ENCODE measurements at regions not wholly inside any gene's neighbourhood (a gene's known extent, or its start where the extent isn't known, plus 50 kb on each side); places are given as distances from the start of the nearest gene placed in this dataset.

DNA sequence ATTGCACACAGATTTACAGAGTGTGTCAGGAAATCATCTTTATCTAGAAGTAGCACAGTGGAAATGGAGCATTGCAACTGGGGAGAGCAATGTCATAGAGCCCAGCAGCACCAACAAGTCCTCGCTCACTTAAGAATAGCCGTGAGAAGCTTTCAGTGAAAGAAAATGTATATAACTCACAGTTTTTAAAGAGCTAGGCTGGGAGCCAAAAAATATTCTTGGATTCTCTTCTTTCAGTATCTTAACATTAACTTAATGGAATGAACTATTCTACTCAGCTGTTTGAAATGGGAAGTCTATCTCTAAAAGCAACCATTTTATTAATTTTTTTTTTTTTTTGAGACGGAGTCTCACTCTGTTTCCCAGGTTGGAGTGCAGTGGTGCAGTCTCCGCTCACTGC, 329.6 kb downstream of the COG6 start:
- no peaks in the 10 kb centered on the region for H3K4me1 ChIP-seq (ENCODE audit: insufficient read depth, low read length, severe bottlenecking)
- no peaks in the 10 kb centered on the region for H3K9me3 ChIP-seq (ENCODE audit: low read length)
- TF ChIP-seq, protein P1, sequence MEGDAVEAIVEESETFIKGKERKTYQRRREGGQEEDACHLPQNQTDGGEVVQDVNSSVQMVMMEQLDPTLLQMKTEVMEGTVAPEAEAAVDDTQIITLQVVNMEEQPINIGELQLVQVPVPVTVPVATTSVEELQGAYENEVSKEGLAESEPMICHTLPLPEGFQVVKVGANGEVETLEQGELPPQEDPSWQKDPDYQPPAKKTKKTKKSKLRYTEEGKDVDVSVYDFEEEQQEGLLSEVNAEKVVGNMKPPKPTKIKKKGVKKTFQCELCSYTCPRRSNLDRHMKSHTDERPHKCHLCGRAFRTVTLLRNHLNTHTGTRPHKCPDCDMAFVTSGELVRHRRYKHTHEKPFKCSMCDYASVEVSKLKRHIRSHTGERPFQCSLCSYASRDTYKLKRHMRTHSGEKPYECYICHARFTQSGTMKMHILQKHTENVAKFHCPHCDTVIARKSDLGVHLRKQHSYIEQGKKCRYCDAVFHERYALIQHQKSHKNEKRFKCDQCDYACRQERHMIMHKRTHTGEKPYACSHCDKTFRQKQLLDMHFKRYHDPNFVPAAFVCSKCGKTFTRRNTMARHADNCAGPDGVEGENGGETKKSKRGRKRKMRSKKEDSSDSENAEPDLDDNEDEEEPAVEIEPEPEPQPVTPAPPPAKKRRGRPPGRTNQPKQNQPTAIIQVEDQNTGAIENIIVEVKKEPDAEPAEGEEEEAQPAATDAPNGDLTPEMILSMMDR (IDR thresholded peaks at IDR 0.05; ENCODE audit: low read length): no peak
- TF ChIP-seq EZH2 (IDR thresholded peaks at IDR 0.05; ENCODE audit: borderline replicate concordance, low read length): no peak
- no peak overlapping the region for H2AFZ ChIP-seq (ENCODE audit: low read length)
- H3F3A ChIP-seq (ENCODE audit: insufficient read depth, low read length): no peaks in the 10 kb centered on the region
- H3K36me3 ChIP-seq (ENCODE audit: insufficient read depth, low read length): no peaks in the 10 kb centered on the region
- no peaks in the 10 kb centered on the region for H3K79me2 ChIP-seq (ENCODE audit: insufficient read depth, low read length)
- H3K4me2 ChIP-seq (ENCODE audit: low read length): no peak overlapping the region
- H3K27me3 ChIP-seq (ENCODE audit: insufficient read depth, low read length): no peaks in the 10 kb centered on the region
- no peaks in the 10 kb centered on the region for H3K9me2 ChIP-seq (ENCODE audit: low read depth, low read length)
- no peak overlapping the region for H3K27ac ChIP-seq (ENCODE audit: low read depth, low read length, poor library complexity, severe bottlenecking)
- no peak overlapping the region for H3K4me3 ChIP-seq (ENCODE audit: low read depth, low read length, poor library complexity, severe bottlenecking)
- H4K20me1 ChIP-seq (ENCODE audit: insufficient read depth, low read length): no peaks in the 10 kb centered on the region
- H3K9ac ChIP-seq (ENCODE audit: low read length): no peak overlapping the region

DNA sequence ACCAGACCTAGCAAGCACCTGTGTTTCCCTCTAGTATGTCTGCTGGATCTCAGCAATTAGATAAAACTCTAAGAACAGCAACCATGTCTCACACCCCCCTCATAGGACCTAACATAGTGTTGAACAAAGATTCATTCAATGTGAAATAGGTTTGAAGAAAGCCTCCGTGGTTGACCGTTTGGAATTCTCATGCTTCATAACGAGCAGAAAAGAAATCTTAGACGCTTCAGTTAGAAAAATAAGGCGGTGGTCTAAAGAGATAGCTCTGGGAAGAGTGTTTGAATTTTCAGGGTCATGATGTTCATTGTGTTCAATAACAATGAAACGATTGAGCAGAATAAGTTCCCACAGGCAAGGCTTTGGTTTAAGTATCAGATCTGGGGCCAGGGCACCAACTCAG, 332.9 kb downstream of the COG6 start:
- H3K4me3 ChIP-seq (ENCODE audit: low read depth, low read length, poor library complexity, severe bottlenecking): no peak overlapping the region
- H3K36me3 ChIP-seq (ENCODE audit: insufficient read depth, low read length): no peaks in the 10 kb centered on the region
- H3K4me1 ChIP-seq (ENCODE audit: insufficient read depth, low read length, severe bottlenecking): no peaks in the 10 kb centered on the region
- no peak overlapping the region for H3K27ac ChIP-seq (ENCODE audit: low read depth, low read length, poor library complexity, severe bottlenecking)
- no peak for TF ChIP-seq EZH2 (IDR thresholded peaks at IDR 0.05; ENCODE audit: borderline replicate concordance, low read length)
- TF ChIP-seq, protein P1 (IDR thresholded peaks at IDR 0.05; ENCODE audit: low read length): no peak
- H2AFZ ChIP-seq (ENCODE audit: low read length): no peak overlapping the region
- no peak overlapping the region for H3K9ac ChIP-seq (ENCODE audit: low read length)
- H4K20me1 ChIP-seq (ENCODE audit: insufficient read depth, low read length): no peaks in the 10 kb centered on the region
- no peaks in the 10 kb centered on the region for H3K9me2 ChIP-seq (ENCODE audit: low read depth, low read length)
- no peak overlapping the region for H3K4me2 ChIP-seq (ENCODE audit: low read length)
- no peaks in the 10 kb centered on the region for H3K9me3 ChIP-seq (ENCODE audit: low read length)
- H3F3A ChIP-seq (ENCODE audit: insufficient read depth, low read length): no peaks in the 10 kb centered on the region
- H3K27me3 ChIP-seq (ENCODE audit: insufficient read depth, low read length): no peaks in the 10 kb centered on the region
- no peaks in the 10 kb centered on the region for H3K79me2 ChIP-seq (ENCODE audit: insufficient read depth, low read length)

DNA sequence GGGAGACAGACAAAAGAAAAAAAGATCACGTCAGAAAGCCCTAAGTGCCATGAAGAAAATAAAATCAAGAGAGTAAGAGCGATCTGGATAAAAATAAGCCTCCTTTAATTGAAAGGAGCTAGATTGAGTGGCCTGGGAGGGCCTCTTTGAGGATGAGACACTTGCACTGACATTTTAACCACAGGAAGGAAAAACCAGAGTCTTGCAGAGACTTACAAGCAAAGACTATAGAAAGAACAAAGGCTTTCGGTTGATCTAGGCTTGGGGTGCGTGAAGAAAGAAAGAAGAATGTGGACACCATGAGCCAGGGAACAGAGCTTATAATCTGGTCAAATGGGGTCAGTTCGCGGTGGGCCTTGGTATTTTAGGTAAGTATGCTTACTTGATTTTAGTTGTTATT, 342.7 kb downstream of the COG6 start:
- no peaks in the 10 kb centered on the region for H3K79me2 ChIP-seq (ENCODE audit: insufficient read depth, low read length)
- H3K9me3 ChIP-seq (ENCODE audit: low read length): no peaks in the 10 kb centered on the region
- H3K4me1 ChIP-seq (ENCODE audit: insufficient read depth, low read length, severe bottlenecking): peaks cover 3% of the 10 kb centered on the region
- H2AFZ ChIP-seq (ENCODE audit: low read length): no peak overlapping the region
- TF ChIP-seq, protein P1 (IDR thresholded peaks at IDR 0.05; ENCODE audit: low read length): no peak
- TF ChIP-seq EZH2 (IDR thresholded peaks at IDR 0.05; ENCODE audit: borderline replicate concordance, low read length): no peak
- H3K4me2 ChIP-seq (ENCODE audit: low read length): no peak overlapping the region
- H3K27ac ChIP-seq (ENCODE audit: low read depth, low read length, poor library complexity, severe bottlenecking): no peak overlapping the region
- no peaks in the 10 kb centered on the region; the same call in 1 of the 2 replicates for H3K36me3 ChIP-seq (ENCODE audit: insufficient read depth, low read length)
- no peak overlapping the region for H3K9ac ChIP-seq (ENCODE audit: low read length)
- no peaks in the 10 kb centered on the region for H3K9me2 ChIP-seq (ENCODE audit: low read depth, low read length)
- no peaks in the 10 kb centered on the region for H3F3A ChIP-seq (ENCODE audit: insufficient read depth, low read length)
- no peak overlapping the region for H3K4me3 ChIP-seq (ENCODE audit: low read depth, low read length, poor library complexity, severe bottlenecking)
- no peaks in the 10 kb centered on the region for H3K27me3 ChIP-seq (ENCODE audit: insufficient read depth, low read length)
- H4K20me1 ChIP-seq (ENCODE audit: insufficient read depth, low read length): no peaks in the 10 kb centered on the region
